ENCODE measurements at regions not wholly inside any gene's neighbourhood (a gene's known extent, or its start where the extent isn't known, plus 50 kb on each side); places are given as distances from the start of the nearest gene placed in this dataset.

DNA sequence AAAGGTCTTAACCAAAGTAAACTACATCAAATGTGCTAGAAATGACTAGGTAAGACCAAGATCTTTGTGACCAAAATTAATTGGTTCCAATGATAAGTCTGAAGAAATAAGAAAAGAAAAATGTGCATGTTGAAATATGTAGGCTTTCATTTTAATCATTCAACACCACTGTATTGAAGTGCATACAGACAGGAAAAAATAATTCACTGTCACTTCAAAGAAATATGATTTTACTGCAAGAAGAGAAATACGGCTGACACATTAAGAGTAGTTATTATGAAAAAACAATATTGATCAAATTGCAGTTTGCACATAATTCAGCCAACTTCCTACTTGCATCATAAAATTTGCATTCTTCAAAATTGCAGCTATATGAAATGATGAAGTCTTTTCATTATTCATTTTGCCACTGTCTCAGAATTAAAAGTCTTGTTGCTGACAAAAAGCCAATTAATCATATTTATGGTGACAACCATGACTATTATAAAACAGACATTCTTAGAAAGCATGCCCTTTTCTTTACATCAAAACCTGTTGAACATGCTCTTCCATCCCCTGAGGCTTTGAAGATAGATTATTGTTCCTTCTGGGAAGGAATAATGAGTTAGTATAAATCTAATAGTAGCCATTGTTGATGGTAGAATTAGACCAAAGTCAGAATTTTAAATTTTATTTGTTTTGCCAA, 405.9 kb upstream of the MAD2L1 start:
- H3K4me3 ChIP-seq: no peak overlapping the region
- no peaks in the 10 kb centered on the region for H3K27me3 ChIP-seq
- TF ChIP-seq POLR2AphosphoS5 (IDR thresholded peaks at IDR 0.05) (no peak), EP300 (IDR thresholded peaks at IDR 0.05) (no peak), POLR2A (IDR thresholded peaks at IDR 0.05; ENCODE audit: low read depth) (no peak)
- TF ChIP-seq, protein P1, sequence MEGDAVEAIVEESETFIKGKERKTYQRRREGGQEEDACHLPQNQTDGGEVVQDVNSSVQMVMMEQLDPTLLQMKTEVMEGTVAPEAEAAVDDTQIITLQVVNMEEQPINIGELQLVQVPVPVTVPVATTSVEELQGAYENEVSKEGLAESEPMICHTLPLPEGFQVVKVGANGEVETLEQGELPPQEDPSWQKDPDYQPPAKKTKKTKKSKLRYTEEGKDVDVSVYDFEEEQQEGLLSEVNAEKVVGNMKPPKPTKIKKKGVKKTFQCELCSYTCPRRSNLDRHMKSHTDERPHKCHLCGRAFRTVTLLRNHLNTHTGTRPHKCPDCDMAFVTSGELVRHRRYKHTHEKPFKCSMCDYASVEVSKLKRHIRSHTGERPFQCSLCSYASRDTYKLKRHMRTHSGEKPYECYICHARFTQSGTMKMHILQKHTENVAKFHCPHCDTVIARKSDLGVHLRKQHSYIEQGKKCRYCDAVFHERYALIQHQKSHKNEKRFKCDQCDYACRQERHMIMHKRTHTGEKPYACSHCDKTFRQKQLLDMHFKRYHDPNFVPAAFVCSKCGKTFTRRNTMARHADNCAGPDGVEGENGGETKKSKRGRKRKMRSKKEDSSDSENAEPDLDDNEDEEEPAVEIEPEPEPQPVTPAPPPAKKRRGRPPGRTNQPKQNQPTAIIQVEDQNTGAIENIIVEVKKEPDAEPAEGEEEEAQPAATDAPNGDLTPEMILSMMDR (IDR thresholded peaks at IDR 0.05): no peak
- WGBS: 57% methylated on average over 1 of the region's 1 CpG
- no peak overlapping the region for H3K27ac ChIP-seq (replicated peaks in 1 of 4)
- no peak for DNase-seq (ENCODE audit: extremely low spot score)
- no peaks in the 10 kb centered on the region for H3K9me3 ChIP-seq
- no peaks in the 10 kb centered on the region for H3K4me1 ChIP-seq
- H3K36me3 ChIP-seq: no peaks in the 10 kb centered on the region
- intact Hi-C loops (cut with DNase I): no loop called here

DNA sequence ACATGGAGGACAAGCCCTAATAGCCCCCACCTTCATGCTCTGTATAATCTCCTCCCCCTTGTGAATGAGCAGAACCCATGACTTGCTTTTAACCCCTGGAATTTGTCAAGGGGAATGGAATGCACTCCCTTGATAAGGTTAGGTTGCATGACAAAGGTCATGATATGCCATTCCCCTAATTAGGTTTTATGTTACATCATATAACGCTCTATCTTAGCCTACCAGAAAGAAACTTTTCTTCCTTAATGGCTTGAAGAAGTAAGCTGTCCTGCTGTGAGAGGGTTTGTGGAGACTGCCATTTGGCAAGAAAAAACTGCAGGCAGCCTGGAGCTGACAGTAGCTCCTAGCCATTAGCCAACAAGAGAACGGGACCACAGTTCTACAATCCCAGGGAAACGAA, 399.8 kb upstream of the MAD2L1 start:
- intact Hi-C loops (cut with DNase I): no loop called here
- Histone ChIP-seq H3K4me1 (no peaks in the 10 kb centered on the region), H3K9me3 (peaks cover 0 to 6% (median under 1%) of the 10 kb centered on the region in 4 donors), H3K27me3 (no peaks in the 10 kb centered on the region), H3K36me3 (no peaks in the 10 kb centered on the region), H3K4me3 (no peak overlapping the region), H3K27ac (replicated peaks in 1 of 4) (no peak overlapping the region)
- no peak for DNase-seq (ENCODE audit: extremely low spot score)
- WGBS: 34% methylated on average over 3 of the region's 3 CpGs
- TF ChIP-seq POLR2AphosphoS5 (IDR thresholded peaks at IDR 0.05) (no peak), POLR2A (IDR thresholded peaks at IDR 0.05; ENCODE audit: low read depth) (no peak), EP300 (IDR thresholded peaks at IDR 0.05) (no peak)
- TF ChIP-seq, protein P1 (IDR thresholded peaks at IDR 0.05): no peak

DNA sequence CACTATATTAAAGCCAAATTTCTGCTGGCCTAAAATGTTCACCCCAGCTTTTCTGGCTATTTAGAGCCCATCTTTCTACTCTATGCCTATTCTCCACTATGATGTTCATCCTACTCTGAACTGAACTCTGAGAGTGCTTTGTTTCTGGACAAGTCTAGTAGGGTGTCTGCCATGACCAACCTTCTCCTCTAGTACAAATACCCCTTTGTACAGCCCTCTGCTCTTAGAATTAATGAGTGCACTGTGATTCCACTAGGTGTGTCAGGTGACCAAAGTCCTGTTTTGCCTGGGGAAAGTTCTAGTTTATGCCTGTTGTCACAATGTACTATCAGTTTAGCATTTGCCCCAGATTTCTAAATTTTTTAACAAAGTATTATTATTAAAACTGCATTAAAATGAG, 388.1 kb upstream of the MAD2L1 start:
- Histone ChIP-seq H3K4me1 (no peaks in the 10 kb centered on the region), H3K4me3 (no peak overlapping the region), H3K27ac (replicated peaks in 1 of 4) (no peak overlapping the region), H3K27me3 (no peaks in the 10 kb centered on the region), H3K9me3 (no peaks in the 10 kb centered on the region), H3K36me3 (no peaks in the 10 kb centered on the region)
- TF ChIP-seq POLR2AphosphoS5 (IDR thresholded peaks at IDR 0.05) (no peak), EP300 (IDR thresholded peaks at IDR 0.05) (no peak)
- DNase-seq (ENCODE audit: extremely low spot score): no peak
- intact Hi-C loops (cut with DNase I): no loop called here

DNA sequence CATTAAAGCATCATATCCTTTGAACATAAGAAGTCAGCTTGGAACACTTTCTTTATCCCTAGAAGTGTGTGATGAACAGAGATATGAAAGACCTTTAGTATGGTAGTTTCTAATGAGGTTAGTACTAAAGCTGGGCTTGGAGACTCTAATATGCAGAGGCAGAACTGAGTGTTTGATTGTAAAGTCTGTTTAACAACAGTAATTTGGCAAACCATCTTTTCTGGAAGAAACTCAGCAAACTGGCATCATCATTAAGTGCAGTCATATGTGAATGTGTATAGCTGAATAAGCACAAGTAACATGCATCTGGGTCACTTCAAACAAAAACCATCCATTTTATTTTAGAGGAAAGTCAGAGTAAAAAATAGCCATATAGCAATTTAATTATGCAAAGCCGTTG, 385.9 kb upstream of the MAD2L1 start:
- WGBS: 88% methylated on average over 1 of the region's 1 CpG
- intact Hi-C loops (cut with DNase I): no loop called here
- H3K4me3 ChIP-seq: no peak overlapping the region
- TF ChIP-seq POLR2AphosphoS5 (IDR thresholded peaks at IDR 0.05): no peak
- no peak for TF ChIP-seq POLR2A (IDR thresholded peaks at IDR 0.05; ENCODE audit: low read depth)
- no peak for TF ChIP-seq EP300 (IDR thresholded peaks at IDR 0.05)
- no peak for DNase-seq (ENCODE audit: extremely low spot score)
- no peaks in the 10 kb centered on the region for H3K9me3 ChIP-seq
- H3K36me3 ChIP-seq: no peaks in the 10 kb centered on the region
- H3K27ac ChIP-seq (replicated peaks in 1 of 4): no peak overlapping the region
- H3K4me1 ChIP-seq: no peaks in the 10 kb centered on the region
- H3K27me3 ChIP-seq: no peaks in the 10 kb centered on the region

DNA sequence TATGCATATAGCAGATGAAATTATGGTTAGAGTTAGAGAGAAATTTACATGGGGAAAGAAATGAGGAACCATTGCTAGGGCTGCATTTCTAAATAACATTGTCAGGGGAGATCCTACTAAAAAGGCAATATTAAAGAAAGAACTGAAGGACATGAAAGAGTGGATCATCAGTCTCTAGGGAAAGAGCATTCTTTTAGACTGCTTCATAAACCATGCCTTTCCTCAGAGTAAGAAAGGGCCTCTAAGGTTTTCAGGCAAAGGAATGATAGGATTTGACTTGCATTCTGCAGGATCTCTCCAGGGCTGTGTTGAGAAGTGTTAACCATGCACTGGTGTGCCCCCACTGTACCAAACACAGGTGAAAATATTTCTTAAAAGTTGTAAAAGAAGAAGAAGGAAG, 385.4 kb upstream of the MAD2L1 start:
- DNase-seq (ENCODE audit: extremely low spot score): no peak
- no peak overlapping the region for H3K27ac ChIP-seq (replicated peaks in 1 of 4)
- H3K36me3 ChIP-seq: no peaks in the 10 kb centered on the region
- intact Hi-C loops (cut with DNase I): no loop called here
- no peaks in the 10 kb centered on the region for H3K27me3 ChIP-seq
- no peak for TF ChIP-seq POLR2AphosphoS5 (IDR thresholded peaks at IDR 0.05)
- no peak for TF ChIP-seq POLR2A (IDR thresholded peaks at IDR 0.05; ENCODE audit: low read depth)
- TF ChIP-seq, protein P1 (IDR thresholded peaks at IDR 0.05): no peak
- no peak for TF ChIP-seq EP300 (IDR thresholded peaks at IDR 0.05)
- H3K4me1 ChIP-seq: no peaks in the 10 kb centered on the region
- no peaks in the 10 kb centered on the region for H3K9me3 ChIP-seq
- H3K4me3 ChIP-seq: no peak overlapping the region

DNA sequence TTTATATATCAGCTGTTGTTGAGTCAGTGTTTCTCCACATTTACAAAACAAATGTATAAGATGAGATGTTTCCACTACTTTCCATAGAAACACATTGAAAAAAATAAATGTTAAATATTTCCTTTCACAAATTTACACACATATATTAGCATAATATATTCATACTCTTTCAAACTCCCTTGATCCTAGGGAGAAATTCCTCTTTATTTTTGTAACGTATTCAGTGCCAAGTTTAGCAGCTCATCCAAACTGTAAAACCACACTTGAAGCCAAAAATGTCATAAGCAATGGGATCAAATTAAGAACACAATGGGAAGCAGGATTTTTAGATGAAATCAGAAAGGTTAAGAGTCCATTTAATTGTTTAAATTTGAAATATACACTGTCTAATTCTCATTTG, 381.1 kb upstream of the MAD2L1 start:
- Histone ChIP-seq H3K27me3 (no peaks in the 10 kb centered on the region), H3K4me1 (no peaks in the 10 kb centered on the region), H3K27ac (replicated peaks in 1 of 4) (no peak overlapping the region), H3K9me3 (no peaks in the 10 kb centered on the region), H3K36me3 (no peaks in the 10 kb centered on the region), H3K4me3 (no peak overlapping the region)
- 36% methylated on average over 1 of the region's 1 CpG for WGBS
- intact Hi-C loops (cut with DNase I): no loop called here
- TF ChIP-seq, protein P1 (IDR thresholded peaks at IDR 0.05): no peak
- TF ChIP-seq POLR2A (IDR thresholded peaks at IDR 0.05; ENCODE audit: low read depth): no peak
- DNase-seq (ENCODE audit: extremely low spot score): no peak
